ENCODE measurements at regions not wholly inside any gene's neighbourhood (a gene's known extent, or its start where the extent isn't known, plus 50 kb on each side); places are given as distances from the start of the nearest gene placed in this dataset.

DNA sequence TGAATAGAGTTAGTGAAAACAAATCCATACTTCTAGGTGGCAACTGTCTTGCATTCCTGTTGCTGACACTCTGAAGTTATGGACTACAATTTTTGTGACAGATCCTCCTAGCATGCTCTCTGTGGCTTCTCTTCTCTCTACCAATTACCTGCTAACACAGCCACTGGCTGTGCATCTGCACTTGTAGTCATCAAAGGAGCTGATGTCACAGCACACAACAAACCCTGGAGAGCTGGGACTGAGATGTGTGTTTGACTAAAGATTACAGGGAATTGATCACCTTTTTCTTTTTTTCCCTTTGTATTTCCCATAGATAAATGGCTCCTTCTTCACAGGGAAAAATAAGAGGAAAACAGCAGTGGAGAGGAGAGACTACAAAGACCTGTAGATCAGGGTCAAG, 278.4 kb upstream of the CCDC54 start:
- no peaks in the 10 kb centered on the region for H3K4me1 ChIP-seq (ENCODE audit: control insufficient read depth, insufficient read depth, low read length)
- H3K27me3 ChIP-seq (ENCODE audit: control insufficient read depth, insufficient read depth, low read length, poor library complexity, severe bottlenecking) = no peaks in the 10 kb centered on the region
- H3K4me3 Mint-ChIP-seq = no peak overlapping the region
- no peak overlapping the region for H3K27ac ChIP-seq (ENCODE audit: low read depth, low read length)
- H3K27ac Mint-ChIP-seq = no peak overlapping the region
- peaks cover 4% of the 10 kb centered on the region for H3K9me3 Mint-ChIP-seq
- no peaks in the 10 kb centered on the region for H3K36me3 Mint-ChIP-seq (ENCODE audit: low read depth)
- H3K9me3 ChIP-seq (ENCODE audit: control insufficient read depth, low read length) = peaks cover 6% of the 10 kb centered on the region
- H3K4me3 ChIP-seq (ENCODE audit: low read length) = no peak overlapping the region
- no peaks in the 10 kb centered on the region for H3K4me1 Mint-ChIP-seq
- TF ChIP-seq, protein P1, sequence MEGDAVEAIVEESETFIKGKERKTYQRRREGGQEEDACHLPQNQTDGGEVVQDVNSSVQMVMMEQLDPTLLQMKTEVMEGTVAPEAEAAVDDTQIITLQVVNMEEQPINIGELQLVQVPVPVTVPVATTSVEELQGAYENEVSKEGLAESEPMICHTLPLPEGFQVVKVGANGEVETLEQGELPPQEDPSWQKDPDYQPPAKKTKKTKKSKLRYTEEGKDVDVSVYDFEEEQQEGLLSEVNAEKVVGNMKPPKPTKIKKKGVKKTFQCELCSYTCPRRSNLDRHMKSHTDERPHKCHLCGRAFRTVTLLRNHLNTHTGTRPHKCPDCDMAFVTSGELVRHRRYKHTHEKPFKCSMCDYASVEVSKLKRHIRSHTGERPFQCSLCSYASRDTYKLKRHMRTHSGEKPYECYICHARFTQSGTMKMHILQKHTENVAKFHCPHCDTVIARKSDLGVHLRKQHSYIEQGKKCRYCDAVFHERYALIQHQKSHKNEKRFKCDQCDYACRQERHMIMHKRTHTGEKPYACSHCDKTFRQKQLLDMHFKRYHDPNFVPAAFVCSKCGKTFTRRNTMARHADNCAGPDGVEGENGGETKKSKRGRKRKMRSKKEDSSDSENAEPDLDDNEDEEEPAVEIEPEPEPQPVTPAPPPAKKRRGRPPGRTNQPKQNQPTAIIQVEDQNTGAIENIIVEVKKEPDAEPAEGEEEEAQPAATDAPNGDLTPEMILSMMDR (conservative IDR thresholded peaks at IDR 0.05) = no peak
- DNase-seq = no peak
- H3K9ac ChIP-seq (ENCODE audit: extremely low read depth, low read length, poor library complexity, severe bottlenecking) = no peak overlapping the region
- H3K36me3 ChIP-seq (ENCODE audit: control insufficient read depth, insufficient read depth, low read length) = no peaks in the 10 kb centered on the region
- no peaks in the 10 kb centered on the region for H3K27me3 Mint-ChIP-seq (ENCODE audit: insufficient read depth)

DNA sequence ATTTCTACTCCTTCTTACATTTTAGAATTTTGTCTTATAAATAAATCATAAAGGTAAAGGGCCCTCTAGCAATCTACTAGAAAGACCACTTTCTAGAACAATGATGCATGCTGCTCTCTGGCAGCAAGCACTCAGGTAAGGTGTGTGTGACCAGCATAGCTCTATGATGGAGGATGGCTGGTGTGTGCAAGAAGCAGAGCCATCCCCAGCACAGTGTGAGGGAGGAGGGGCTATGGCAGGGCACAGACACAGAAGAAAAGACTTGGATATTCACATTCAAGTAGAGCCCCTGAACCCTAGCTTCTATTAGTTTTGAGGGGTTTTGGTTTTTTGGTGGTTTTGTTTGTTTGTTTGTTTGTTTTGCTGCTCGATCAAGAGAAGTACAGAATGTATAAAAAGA, 277.1 kb upstream of the CCDC54 start:
- DNase-seq = no peak
- Mint-ChIP-seq H3K27ac (no peak overlapping the region), H3K27me3 (ENCODE audit: insufficient read depth) (no peaks in the 10 kb centered on the region), H3K4me3 (no peak overlapping the region), H3K4me1 (no peaks in the 10 kb centered on the region), H3K36me3 (ENCODE audit: low read depth) (no peaks in the 10 kb centered on the region), H3K9me3 (peaks cover 4% of the 10 kb centered on the region)
- H3K4me1 ChIP-seq (ENCODE audit: control insufficient read depth, insufficient read depth, low read length) = no peaks in the 10 kb centered on the region
- H3K27me3 ChIP-seq (ENCODE audit: control insufficient read depth, insufficient read depth, low read length, poor library complexity, severe bottlenecking) = no peaks in the 10 kb centered on the region
- no peak overlapping the region for H3K9ac ChIP-seq (ENCODE audit: extremely low read depth, low read length, poor library complexity, severe bottlenecking)
- TF ChIP-seq, protein P1 (conservative IDR thresholded peaks at IDR 0.05) = no peak
- no peak overlapping the region for H3K4me3 ChIP-seq (ENCODE audit: low read length)
- WGBS, 2 experiments (ENCODE audit: insufficient coverage in 1 of 2, insufficient read length in 1 of 2) = 100% methylated on average over 1 of the region's 1 CpG; no CpG with 5 or more reads in 1 of the 2 experiments
- no peak overlapping the region for H3K27ac ChIP-seq (ENCODE audit: low read depth, low read length)
- H3K9me3 ChIP-seq (ENCODE audit: control insufficient read depth, low read length) = peaks cover 10% of the 10 kb centered on the region
- no peaks in the 10 kb centered on the region for H3K36me3 ChIP-seq (ENCODE audit: control insufficient read depth, insufficient read depth, low read length)

DNA sequence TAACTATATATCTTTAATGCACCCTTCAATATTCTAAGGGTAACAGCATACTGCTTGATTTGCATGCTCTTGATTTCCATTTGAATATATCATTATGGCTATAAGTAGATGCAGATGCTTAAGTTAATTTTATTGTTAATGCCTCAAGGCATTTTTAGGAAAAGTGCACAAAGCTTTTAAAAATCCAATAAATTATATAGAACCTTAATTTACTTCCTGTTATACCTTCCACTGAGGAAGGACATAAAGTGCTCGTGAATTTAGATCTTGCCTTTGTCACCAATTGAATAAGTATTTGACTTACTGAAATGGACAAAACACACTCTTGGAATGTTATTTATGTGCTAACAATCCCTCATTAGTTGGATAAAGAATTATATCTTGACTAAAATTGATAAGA, 276.7 kb upstream of the CCDC54 start:
- TF ChIP-seq, protein P1 (conservative IDR thresholded peaks at IDR 0.05) = no peak
- Histone ChIP-seq H3K4me3 (ENCODE audit: low read length) (no peak overlapping the region), H3K4me1 (ENCODE audit: control insufficient read depth, insufficient read depth, low read length) (no peaks in the 10 kb centered on the region), H3K27ac (ENCODE audit: low read depth, low read length) (no peak overlapping the region), H3K36me3 (ENCODE audit: control insufficient read depth, insufficient read depth, low read length) (no peaks in the 10 kb centered on the region), H3K27me3 (ENCODE audit: control insufficient read depth, insufficient read depth, low read length, poor library complexity, severe bottlenecking) (no peaks in the 10 kb centered on the region), H3K9me3 (ENCODE audit: control insufficient read depth, low read length) (peaks cover 10% of the 10 kb centered on the region), H3K9ac (ENCODE audit: extremely low read depth, low read length, poor library complexity, severe bottlenecking) (no peak overlapping the region)
- Mint-ChIP-seq H3K9me3 (peaks cover 5% of the 10 kb centered on the region), H3K27ac (no peak overlapping the region), H3K27me3 (ENCODE audit: insufficient read depth) (no peaks in the 10 kb centered on the region), H3K4me1 (no peaks in the 10 kb centered on the region), H3K4me3 (no peak overlapping the region), H3K36me3 (ENCODE audit: low read depth) (no peaks in the 10 kb centered on the region)
- no peak for DNase-seq
- 86 to 93% methylated on average over 1 of the region's 1 CpG for WGBS, 2 experiments (ENCODE audit: insufficient coverage in 1 of 2, insufficient read length in 1 of 2)

Measured in endodermal cell (in vitro differentiated cells).